Hepatocyte (in vitro differentiated cells): ENCODE measurements at regions not wholly inside any gene's neighbourhood (a gene's known extent, or its start where the extent isn't known, plus 50 kb on each side); places are given as distances from the start of the nearest gene placed in this dataset.
"Not testable (repeated sequence)": the region's sequence is repeated elsewhere in the genome, so short reads cannot be mapped to it uniquely, and the experiment has no call there.

Experiments
- EZH2 ChIP-seq: fragments of 200-600 bp; sonication (generic); IDR thresholded peaks from 2 replicates; pipeline ENCODE4 v1.6.1; 2016; ENCODE audit warnings: antibody characterized with exemption, mild to moderate bottlenecking, borderline replicate concordance
- EZH2phosphoT487 ChIP-seq: fragments of 200-600 bp; sonication (generic); IDR thresholded peaks from one replicate; pipeline ENCODE4 v1.6.1; 2018; ENCODE audit warnings: antibody characterized with exemption, mild to moderate bottlenecking, low read depth, moderate library complexity; ENCODE audit not compliant: unreplicated experiment, severe bottlenecking
- TF ChIP-seq, protein P1 (sequence below): fragments of 200-600 bp; sonication (generic); IDR thresholded peaks from 2 replicates; pipeline ENCODE4 v1.5.1; 2016; ENCODE audit warnings: antibody characterized with exemption, mild to moderate bottlenecking; ENCODE audit not compliant: poor library complexity

DNA sequence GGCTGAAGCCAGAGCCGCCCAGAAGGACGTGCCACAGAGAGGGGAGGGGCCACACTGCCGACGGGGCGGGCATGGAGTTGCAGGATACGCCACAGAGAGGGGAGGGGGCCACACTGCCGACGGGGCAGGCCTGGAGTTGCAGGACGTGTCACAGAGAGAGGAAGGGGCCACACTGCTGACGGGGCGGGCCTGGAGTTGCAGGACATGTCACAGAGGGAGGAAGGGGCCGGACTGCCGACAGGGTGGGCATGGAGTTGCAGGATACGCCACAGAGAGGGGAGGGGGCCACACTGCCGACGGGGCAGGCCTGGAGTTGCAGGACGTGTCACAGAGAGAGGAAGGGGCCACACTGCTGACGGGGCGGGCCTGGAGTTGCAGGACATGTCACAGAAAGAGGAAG, 99.4 kb upstream of the C1orf174 start:
- TF ChIP-seq, protein P1, sequence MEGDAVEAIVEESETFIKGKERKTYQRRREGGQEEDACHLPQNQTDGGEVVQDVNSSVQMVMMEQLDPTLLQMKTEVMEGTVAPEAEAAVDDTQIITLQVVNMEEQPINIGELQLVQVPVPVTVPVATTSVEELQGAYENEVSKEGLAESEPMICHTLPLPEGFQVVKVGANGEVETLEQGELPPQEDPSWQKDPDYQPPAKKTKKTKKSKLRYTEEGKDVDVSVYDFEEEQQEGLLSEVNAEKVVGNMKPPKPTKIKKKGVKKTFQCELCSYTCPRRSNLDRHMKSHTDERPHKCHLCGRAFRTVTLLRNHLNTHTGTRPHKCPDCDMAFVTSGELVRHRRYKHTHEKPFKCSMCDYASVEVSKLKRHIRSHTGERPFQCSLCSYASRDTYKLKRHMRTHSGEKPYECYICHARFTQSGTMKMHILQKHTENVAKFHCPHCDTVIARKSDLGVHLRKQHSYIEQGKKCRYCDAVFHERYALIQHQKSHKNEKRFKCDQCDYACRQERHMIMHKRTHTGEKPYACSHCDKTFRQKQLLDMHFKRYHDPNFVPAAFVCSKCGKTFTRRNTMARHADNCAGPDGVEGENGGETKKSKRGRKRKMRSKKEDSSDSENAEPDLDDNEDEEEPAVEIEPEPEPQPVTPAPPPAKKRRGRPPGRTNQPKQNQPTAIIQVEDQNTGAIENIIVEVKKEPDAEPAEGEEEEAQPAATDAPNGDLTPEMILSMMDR: not testable (repeated sequence)
- TF ChIP-seq EZH2phosphoT487, EZH2: not testable (repeated sequence)
